H1 (cell line): ENCODE measurements at regions not wholly inside any gene's neighbourhood (a gene's known extent, or its start where the extent isn't known, plus 50 kb on each side); places are given as distances from the start of the nearest gene placed in this dataset.
"Not testable (repeated sequence)": the region's sequence is repeated elsewhere in the genome, so short reads cannot be mapped to it uniquely, and the experiment has no call there.

Source experiments
- CTCF ChIA-PET: fragments of 300-600 bp; sonication (Branson Sonifier 250); formaldehyde crosslinking; loops from one replicate; lab custom pipeline; 2021; ENCODE audit not compliant: partially characterized antibody; lab: Charles Lee
- POLR2A ChIA-PET: fragments of 300-600 bp; sonication (Branson Sonifier 250); formaldehyde crosslinking; loops from one replicate; lab custom pipeline; 2021; ENCODE audit warnings: inconsistent platforms; ENCODE audit not compliant: partially characterized antibody; lab: Charles Lee
- DNase-seq, 2 experiments: peaks; one replicate each; pipeline versions ENCODE4 v3.0.0 to v3.0.0-alpha.2; 2010 to 2022; ENCODE audit warnings: low spot score in 2 of 2, low read depth in 1 of 2, mixed read lengths in 1 of 2
- FAIRE-seq: peaks from 2 replicates; lab custom pipeline; 2011; peaks lifted over from hg19 to GRCh38; lab: Jason Lieb, UNC
- H2AFZ ChIP-seq: 2 replicates; pipeline ENCODE4 v1.8.1; 2012; ENCODE audit warnings: low read length, inconsistent platforms
- H2AK5ac ChIP-seq: 2 replicates; pipeline ENCODE4 v1.6.1; 2013; ENCODE audit warnings: low read depth, low read length
- H2BK120ac ChIP-seq: replicated peaks from 2 replicates; pipeline ENCODE3; 2013; ENCODE audit warnings: low read depth, low read length, inconsistent platforms
- H2BK12ac ChIP-seq: 2 replicates; pipeline ENCODE4 v1.6.1; 2013; ENCODE audit warnings: low read depth, low read length
- H2BK15ac ChIP-seq: 2 replicates; pipeline ENCODE4 v1.6.1; 2013; ENCODE audit warnings: low read length
- H2BK20ac ChIP-seq: 2 replicates; pipeline ENCODE4 v1.6.1; 2013; ENCODE audit warnings: low read length
- H2BK5ac ChIP-seq: 2 replicates; pipeline ENCODE4 v1.6.1; 2013; ENCODE audit warnings: low read depth, low read length
- H3K14ac ChIP-seq: 2 replicates; pipeline ENCODE4 v1.6.1; 2013; ENCODE audit warnings: inconsistent platforms; ENCODE audit not compliant: insufficient read length
- H3K18ac ChIP-seq: 2 replicates; pipeline ENCODE4 v1.6.1; 2013; ENCODE audit warnings: low read length; ENCODE audit errors: extremely low read depth
- H3K23ac ChIP-seq: 2 replicates; pipeline ENCODE4 v1.6.1; 2013; ENCODE audit warnings: inconsistent platforms; ENCODE audit not compliant: insufficient read length
- H3K23me2 ChIP-seq: 2 replicates; pipeline ENCODE4 v1.6.1; 2013; ENCODE audit warnings: low read depth, low read length
- H3K27ac ChIP-seq: 2 replicates; pipeline ENCODE4 v1.6.1; 2011; ENCODE audit warnings: low read depth, low read length, inconsistent platforms
- H3K27me3 ChIP-seq, 4 experiments: replicated peaks in 1 of 4; 1 replicate in 1 of 4; 2 replicates in 3 of 4; pipeline versions ENCODE4 v1.6.1 to v1.8.1; 2011 to 2013; ENCODE audit warnings: low read length in 3 of 4, mild to moderate bottlenecking in 3 of 4, inconsistent platforms in 2 of 4, mixed read lengths in 2 of 4, moderate library complexity in 1 of 4; ENCODE audit not compliant: control insufficient read depth in 3 of 4, insufficient read depth in 3 of 4; ENCODE audit errors: extremely low read depth in 1 of 4
- H3K36me3 ChIP-seq, 4 experiments: 2 replicates each; pipeline versions ENCODE4 v1.6.1 to v1.8.1; 2011 to 2013; ENCODE audit warnings: mild to moderate bottlenecking in 4 of 4, low read length in 3 of 4, moderate library complexity in 2 of 4, control low read depth in 1 of 4, inconsistent platforms in 1 of 4; ENCODE audit not compliant: insufficient read depth in 4 of 4, control insufficient read depth in 2 of 4
- H3K4ac ChIP-seq: replicated peaks from 2 replicates; pipeline ENCODE3; 2013; ENCODE audit warnings: low read length, low read depth, mixed read lengths, inconsistent platforms; ENCODE audit not compliant: insufficient read length
- H3K4me1 ChIP-seq, 4 experiments: replicated peaks in 1 of 4; 1 replicate in 1 of 4; 2 replicates in 3 of 4; pipeline versions ENCODE4 v1.6.1 to v1.8.1; 2011 to 2013; ENCODE audit warnings: low read length in 3 of 4, inconsistent platforms in 2 of 4, mixed read lengths in 1 of 4; ENCODE audit not compliant: insufficient read depth in 4 of 4, control insufficient read depth in 3 of 4
- H3K4me2 ChIP-seq, 2 experiments: 2 replicates each; pipeline versions ENCODE4 v1.6.1 to v1.8.1; 2011 to 2013; ENCODE audit warnings: low read depth in 2 of 2, low read length in 2 of 2, control low read depth in 1 of 2, inconsistent platforms in 1 of 2, mild to moderate bottlenecking in 1 of 2; ENCODE audit not compliant: insufficient read depth in 1 of 2
- H3K4me3 ChIP-seq, 4 experiments: fragments of 200-600, 300-600 bp in 1 of 4; sonication (generic), shearing (Covaris generic), sonication (Bioruptor Twin) in 1 of 4; 2 replicates each; pipeline versions ENCODE4 v1.5.1 to v1.8.1; 2011 to 2016; ENCODE audit warnings: low read length in 4 of 4, low read depth in 3 of 4, control low read depth in 2 of 4, inconsistent platforms in 2 of 4, mild to moderate bottlenecking in 2 of 4, mixed read lengths in 1 of 4, moderate library complexity in 1 of 4; ENCODE audit not compliant: insufficient read depth in 2 of 4; ENCODE audit errors: extremely low read depth in 1 of 4
- H3K56ac ChIP-seq: replicated peaks from 2 replicates; pipeline ENCODE3; 2013; ENCODE audit warnings: low read depth, mild to moderate bottlenecking, mixed read lengths, low read length, inconsistent platforms; ENCODE audit not compliant: insufficient read length
- H3K79me1 ChIP-seq: 2 replicates; pipeline ENCODE4 v1.6.1; 2013; ENCODE audit warnings: low read depth, low read length, control low read depth
- H3K79me2 ChIP-seq, 2 experiments: 2 replicates each; pipeline versions ENCODE4 v1.6.1 to v1.8.1; 2012 to 2013; ENCODE audit warnings: low read length in 2 of 2, mild to moderate bottlenecking in 2 of 2, inconsistent platforms in 1 of 2; ENCODE audit not compliant: insufficient read depth in 2 of 2, control insufficient read depth in 1 of 2
- H3K9ac ChIP-seq, 4 experiments: replicated peaks in 1 of 4; 1 replicate in 1 of 4; 2 replicates in 3 of 4; pipeline versions ENCODE4 v1.6.1 to v1.8.1; 2011 to 2013; ENCODE audit warnings: low read depth in 3 of 4, low read length in 3 of 4, control low read depth in 2 of 4, mild to moderate bottlenecking in 2 of 4, moderate library complexity in 2 of 4, inconsistent platforms in 1 of 4; ENCODE audit errors: extremely low read depth in 1 of 4
- H3K9me3 ChIP-seq, 2 experiments: 2 replicates each; pipeline versions ENCODE4 v1.6.1 to v1.8.1; 2012 to 2013; ENCODE audit warnings: mild to moderate bottlenecking in 2 of 2, moderate library complexity in 2 of 2, control low read depth in 1 of 2, inconsistent platforms in 1 of 2, low read depth in 1 of 2, low read length in 1 of 2, mixed read lengths in 1 of 2; ENCODE audit not compliant: insufficient read depth in 2 of 2
- H4K20me1 ChIP-seq, 2 experiments: replicated peaks in 1 of 2; 2 replicates each; pipeline versions ENCODE3 to v1.8.1; 2011 to 2013; ENCODE audit warnings: inconsistent platforms in 2 of 2, low read length in 2 of 2, mild to moderate bottlenecking in 1 of 2; ENCODE audit not compliant: insufficient read depth in 2 of 2, control insufficient read depth in 1 of 2
- H4K5ac ChIP-seq: 2 replicates; pipeline ENCODE4 v1.6.1; 2013; ENCODE audit warnings: low read length, low read depth, mixed read lengths, inconsistent platforms; ENCODE audit not compliant: insufficient read length
- H4K8ac ChIP-seq: 2 replicates; pipeline ENCODE4 v1.8.0; 2013; ENCODE audit warnings: mild to moderate bottlenecking, moderate library complexity, low read length, inconsistent platforms; ENCODE audit not compliant: insufficient read depth; ENCODE audit errors: extremely low read depth
- H4K91ac ChIP-seq: replicated peaks from 2 replicates; pipeline ENCODE3; 2013; ENCODE audit warnings: low read length, mixed read lengths, inconsistent platforms; ENCODE audit not compliant: insufficient read length
- WGBS, 2 experiments: shearing (Covaris generic) in 1 of 2; methylation state at CpG; one replicate each; pipeline versions ENCODE4 v1.1.6 to v1.1.7; 2013 to 2015; ENCODE audit warnings: low lambda C conversion rate in 2 of 2, mixed read lengths in 2 of 2, inconsistent platforms in 1 of 2, low coverage in 1 of 2, missing lambda C conversion rate in 1 of 2; ENCODE audit not compliant: insufficient replicate concordance in 2 of 2, insufficient coverage in 1 of 2, insufficient read length in 1 of 2; ENCODE audit errors: extremely low coverage in 1 of 2, missing lambda C conversion rate in 1 of 2; 5-methylcytosine and 5-hydroxymethylcytosine counted together

- H4K20me1 ChIP-seq, H4K5ac ChIP-seq, H3K9me3 ChIP-seq, H2BK120ac ChIP-seq, H3K36me3 ChIP-seq, H3K79me1 ChIP-seq, H2BK15ac ChIP-seq, H3K56ac ChIP-seq, H3K14ac ChIP-seq, H2AFZ ChIP-seq, H3K27me3 ChIP-seq, H3K4me1 ChIP-seq, H4K8ac ChIP-seq, H3K4ac ChIP-seq, POLR2A ChIA-PET, H3K4me3 ChIP-seq, H3K23ac ChIP-seq, H3K9ac ChIP-seq, FAIRE-seq, H2BK5ac ChIP-seq, H2BK20ac ChIP-seq, H3K18ac ChIP-seq, H4K91ac ChIP-seq, H3K4me2 ChIP-seq, H3K23me2 ChIP-seq, H2BK12ac ChIP-seq, DNase-seq, H3K27ac ChIP-seq, H2AK5ac ChIP-seq, H3K79me2 ChIP-seq: not testable (repeated sequence)
- 93% methylated on average over 10 of the region's 10 CpGs; no CpG with 5 or more reads in 1 of the 2 experiments for WGBS, 2 experiments
- CTCF ChIA-PET = interaction anchor here (0.9 to 1.0 kb wide), 2 partner anchors 10 to 547 kb away, joined by 3 to 5 read pairs; no protein-coding TSS in a partner anchor
Measured at GRCh38 chr11:97010997-97011396, 621.2 kb downstream of the JRKL start.
